NCI-H774 (cell line): ENCODE measurements at regions not wholly inside any gene's neighbourhood (a gene's known extent, or its start where the extent isn't known, plus 50 kb on each side); places are given as distances from the start of the nearest gene placed in this dataset.

ENCODE experiments used
- DNase-seq: peaks from one replicate; lab custom pipeline; 2025; lab: John Stamatoyannopoulos, UW

DNA sequence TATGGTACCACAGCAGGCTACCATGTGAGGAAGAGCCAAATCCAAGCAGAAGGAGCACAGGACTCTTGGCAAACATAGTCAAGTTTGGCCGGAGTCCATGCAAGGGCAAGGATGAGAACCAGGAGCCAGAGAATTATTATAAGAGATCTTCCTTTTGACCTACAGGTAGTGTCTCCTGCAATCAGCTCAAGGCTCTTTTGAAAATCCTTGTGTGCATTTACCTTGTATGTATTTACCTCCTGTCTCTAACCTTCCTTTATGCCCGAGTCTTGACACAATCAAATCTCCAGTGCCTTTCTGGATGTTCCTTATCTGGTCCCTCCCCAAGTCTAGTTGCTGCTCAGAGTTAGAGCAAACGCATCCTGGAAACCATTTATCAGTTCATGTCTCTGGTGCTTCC lies 855.0 kb upstream of the CELF4 start:
- no peak for DNase-seq

DNA sequence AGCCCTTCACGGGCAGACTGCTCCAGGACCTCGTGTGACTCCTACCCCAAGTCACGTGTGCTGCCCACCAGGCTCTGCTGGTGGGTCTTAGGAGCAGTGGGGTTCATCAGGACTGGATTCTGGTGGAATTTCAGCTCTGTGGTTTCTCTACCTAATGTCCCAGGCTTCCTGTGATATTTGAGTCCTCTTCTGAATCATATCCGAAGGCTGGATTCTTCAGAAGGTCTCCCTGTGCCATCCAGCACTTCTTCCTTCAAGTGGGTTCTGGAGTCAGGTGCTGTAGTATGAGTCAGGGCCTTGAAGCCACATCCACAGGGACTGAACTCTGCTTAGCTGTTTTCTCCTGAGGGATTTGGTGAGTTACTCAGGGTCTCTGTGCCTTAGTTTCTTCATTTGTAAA lies 850.2 kb upstream of the CELF4 start:
- DNase-seq, result no peak

DNA sequence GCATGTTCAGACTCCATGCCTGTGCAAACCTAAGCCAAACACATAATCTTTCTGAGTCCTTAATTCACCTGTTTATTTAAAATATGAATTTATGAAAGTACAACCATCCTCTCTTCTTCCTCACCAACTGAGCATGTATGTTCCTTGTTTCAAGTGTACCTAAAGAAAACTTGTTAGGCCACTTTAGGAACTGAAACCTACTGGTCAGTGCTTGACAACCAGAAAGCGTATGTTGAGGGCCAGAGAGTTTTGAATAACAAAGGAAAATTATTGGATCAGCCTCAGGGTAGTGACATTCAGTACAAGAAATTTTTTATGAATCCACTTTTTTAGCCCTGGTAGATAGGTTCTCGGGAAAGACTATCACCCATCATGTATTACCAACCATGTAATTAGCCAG lies 847.6 kb upstream of the CELF4 start:
- no peak for DNase-seq

DNA sequence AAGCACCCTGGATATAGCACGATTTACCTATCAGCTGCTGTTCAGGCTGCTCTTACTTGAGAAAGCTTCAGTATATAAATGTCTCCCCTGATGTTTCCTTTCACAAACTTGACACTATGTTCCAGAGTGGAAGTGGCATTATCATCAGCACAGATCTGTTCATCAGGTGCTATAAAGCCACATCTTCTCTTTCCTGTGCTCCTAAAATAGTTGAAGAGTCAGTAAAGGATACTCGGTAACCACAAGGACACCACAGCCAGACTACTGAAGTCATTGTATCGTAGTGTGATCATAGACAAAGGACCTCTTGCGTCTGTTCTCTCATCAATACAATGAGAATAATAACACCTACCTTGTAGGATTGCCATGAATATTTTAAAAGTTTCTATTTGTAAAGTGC lies 841.0 kb upstream of the CELF4 start:
- DNase-seq, result no peak

DNA sequence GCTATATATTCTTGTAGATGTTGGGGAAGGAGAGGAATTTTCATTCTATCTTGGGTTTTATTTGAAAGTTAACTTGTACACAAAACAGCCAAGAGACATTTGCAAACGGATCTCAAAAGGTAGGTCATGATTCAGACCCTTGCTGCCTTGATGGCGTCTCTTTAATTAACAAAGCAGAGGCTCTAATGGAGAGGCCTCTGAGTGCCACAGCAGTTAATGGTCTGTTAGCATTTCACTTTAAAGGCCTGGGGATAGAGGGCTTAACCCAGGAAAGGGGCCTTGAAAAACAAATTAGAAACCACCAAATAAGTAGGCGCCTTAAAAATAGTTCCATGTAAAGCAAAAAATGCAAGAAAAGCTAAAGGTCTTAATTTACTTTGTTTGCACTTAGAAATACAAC lies 836.9 kb upstream of the CELF4 start:
- DNase-seq, result no peak

DNA sequence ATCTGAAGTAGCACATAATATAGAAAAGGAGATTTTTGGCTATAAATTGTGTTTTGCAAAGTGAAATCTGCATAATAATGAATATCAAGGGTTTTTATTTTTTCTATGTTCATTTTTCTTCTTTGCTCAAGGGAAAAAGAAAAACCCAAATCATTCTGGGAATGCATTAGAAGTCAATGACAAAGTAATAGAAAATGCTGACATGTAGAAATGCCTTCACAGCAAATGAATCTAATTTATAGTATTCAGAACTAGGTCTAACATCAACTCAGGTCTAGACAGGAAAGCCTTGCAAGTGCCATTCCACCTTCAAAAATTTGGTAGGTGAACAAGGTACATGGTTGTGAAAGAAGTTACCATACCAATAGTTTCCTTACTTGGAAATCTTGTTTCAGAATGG lies 831.5 kb upstream of the CELF4 start:
- DNase-seq, result no peak

DNA sequence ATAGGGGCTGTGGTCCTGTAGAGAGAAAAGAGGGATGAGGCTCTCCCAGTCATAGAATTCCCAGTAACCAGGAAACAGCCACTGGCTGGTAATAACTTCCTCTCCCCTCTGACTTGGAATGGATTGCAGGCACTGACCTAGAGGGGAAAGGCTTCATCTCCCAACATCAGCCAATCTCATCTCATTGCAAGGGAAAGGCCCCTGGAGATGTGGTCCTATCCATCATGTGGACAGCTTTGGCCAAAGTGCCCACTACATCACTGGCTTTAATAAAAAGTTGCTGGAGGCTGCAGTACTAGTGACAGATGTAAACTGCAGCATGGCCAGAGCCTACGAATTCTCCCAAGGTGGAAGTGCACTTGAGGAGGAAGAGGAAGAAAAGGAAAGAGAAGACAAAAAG lies 820.5 kb upstream of the CELF4 start:
- no peak for DNase-seq

DNA sequence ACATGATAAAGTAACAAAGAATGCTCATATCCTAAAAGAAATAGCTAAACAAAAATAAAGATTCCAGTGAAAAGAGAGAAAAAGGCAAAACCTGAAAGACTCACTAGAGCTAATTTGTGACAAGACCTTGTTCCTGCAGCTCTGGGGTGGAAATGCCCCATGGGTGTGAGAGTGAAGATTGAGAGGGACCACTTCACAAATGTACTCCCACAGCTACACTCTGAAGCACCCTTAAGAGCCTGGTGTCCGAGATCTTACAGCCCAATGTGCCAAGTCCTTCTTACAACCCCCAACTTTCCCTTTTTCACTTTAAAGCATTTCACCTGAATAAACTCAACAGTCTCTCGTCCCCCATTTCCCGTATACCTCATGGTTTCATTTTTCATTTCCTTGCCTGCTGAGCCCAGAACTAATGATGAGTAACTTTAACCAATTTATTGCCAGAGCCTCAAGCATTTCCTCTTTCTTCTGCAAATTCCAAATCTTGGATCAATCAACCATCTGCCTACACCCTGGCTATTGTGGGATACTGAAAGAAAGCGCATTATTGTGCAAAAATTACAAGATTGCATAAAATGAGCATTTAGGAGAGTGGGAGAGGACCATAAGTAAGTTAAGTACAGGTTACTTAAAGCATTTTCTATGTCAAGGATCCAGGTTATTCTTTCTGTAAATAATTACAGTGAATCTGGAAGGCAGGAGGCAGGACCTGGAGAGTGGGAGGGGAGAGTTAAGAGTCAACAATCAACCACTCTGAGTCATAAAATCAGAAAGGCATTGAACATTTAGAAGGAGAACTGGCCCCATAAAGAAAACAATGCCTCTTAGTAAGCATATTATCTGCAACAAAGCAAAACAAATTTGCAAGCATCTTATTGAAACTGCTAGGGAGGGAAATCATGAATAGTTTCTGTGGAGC lies 804.4 kb upstream of the CELF4 start:
- DNase-seq, result no peak

DNA sequence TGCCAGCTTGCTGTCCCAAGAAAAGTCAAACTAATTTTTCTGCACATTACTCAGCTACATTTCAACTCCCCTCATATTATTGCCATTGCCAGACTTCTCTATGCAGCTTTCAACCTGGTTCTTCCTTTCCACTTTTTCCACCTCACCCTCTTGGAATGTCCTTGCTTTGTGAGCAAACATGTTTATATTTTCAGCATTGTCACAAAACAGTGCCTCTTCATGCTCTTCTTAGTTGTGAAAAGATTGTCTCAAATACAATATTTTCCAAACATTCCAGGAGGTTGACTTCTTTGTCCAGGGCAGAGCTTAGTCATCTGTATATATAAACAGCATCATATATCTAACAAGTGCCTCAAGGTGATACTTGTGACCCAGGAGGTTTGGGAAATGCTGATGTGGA lies 803.3 kb upstream of the CELF4 start:
- DNase-seq, result no peak

DNA sequence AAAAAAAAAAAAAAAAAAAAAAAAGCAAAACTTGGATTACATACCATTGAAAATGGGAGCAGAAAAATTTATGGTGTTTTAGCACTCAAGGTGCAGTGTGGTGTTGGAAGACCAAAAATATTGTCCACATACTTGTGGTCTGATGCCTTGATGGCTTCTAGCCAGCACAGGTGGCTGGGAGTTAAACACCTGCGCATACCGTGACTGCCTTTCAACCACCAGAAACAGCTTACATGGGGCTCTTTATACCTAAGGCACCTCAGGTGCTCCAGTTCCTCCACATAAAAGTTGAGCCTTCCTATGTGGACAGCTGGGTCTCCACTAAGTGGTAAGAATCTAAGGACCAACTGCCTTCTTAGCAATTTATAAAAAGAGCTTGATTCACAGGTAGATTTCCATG lies 802.6 kb upstream of the CELF4 start:
- no peak for DNase-seq

DNA sequence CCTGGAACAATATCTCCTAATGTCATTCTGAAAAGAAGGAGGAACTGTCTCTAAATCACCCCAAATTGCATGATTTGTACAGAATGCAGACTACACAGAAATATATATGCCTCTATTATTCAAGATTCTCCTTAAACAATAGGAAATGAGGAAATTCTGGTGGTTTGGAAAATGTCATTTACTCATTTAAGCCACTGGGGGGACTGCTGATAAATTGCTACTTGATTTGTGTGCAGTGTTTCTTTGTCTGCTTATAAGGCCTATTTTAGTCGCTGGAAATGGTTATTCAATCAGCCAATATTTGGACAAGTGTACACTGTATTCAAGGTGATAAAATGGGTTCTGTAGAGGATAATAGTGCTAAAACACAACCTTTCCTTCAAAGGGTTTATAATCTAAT lies 801.9 kb upstream of the CELF4 start:
- no peak for DNase-seq

DNA sequence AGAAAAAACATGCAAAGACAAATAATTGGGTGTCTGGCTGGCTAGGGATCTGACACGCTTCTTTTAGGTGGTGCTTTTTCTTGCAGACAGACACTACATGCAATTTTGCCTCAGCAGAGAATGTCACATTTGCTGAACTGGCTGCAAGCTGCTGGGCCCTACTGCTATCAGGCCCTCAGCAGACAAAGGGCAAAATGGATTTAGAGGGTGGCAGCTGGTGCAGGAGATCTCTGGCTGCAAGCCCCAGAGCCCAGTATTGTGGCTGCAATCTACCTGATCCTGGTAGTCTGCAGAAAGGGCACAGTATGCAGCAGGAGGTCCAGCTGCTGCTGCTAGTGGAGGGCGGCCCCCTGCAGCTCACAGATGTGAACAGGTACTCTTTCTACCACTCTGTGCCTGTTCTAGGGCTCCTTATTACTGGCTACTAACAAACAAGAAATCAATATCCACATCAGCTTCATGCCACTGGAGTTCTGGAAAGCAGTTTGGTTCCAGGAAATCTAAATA lies 796.7 kb upstream of the CELF4 start:
- no peak for DNase-seq

DNA sequence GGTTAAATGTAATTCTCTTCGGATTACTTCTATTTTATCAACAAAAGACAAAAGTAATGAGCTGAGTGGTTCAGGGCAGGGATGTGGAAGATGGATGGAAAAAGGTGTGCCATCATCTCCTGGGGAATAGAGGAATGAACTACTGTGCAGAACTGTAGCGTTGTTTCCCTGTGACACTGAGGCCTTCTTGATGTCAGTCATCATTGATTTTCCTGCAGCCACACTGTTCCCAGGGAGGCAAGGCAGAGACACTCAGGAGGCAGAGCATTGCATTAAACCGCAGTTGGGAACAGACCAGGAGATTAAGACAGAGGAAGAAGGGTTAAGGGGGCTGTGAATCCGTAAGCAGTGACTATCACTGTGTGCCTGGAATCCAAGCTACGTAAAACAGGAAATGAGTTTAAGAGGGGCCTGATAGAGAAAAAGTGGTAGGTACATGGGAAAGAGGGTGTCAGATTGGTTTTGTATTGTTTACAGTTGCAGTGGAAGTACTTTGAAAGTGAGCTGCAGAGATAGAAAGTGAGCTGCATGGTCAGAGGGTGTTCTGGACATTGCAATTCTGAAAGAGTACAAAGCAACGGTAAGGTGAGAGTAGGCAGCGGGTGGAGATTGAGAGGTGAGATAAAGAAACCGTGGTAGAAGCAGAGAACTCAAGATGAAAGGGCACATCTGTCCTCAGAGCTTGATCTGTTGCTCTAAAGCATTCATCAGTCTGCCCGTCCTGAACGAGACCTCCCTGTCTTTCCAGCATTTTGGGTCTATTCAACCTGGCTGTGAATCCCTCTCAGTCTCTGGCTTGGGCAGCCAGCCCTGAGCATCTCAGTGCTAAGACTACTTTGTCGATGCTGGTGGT lies 793.4 kb upstream of the CELF4 start:
- DNase-seq, result no peak

DNA sequence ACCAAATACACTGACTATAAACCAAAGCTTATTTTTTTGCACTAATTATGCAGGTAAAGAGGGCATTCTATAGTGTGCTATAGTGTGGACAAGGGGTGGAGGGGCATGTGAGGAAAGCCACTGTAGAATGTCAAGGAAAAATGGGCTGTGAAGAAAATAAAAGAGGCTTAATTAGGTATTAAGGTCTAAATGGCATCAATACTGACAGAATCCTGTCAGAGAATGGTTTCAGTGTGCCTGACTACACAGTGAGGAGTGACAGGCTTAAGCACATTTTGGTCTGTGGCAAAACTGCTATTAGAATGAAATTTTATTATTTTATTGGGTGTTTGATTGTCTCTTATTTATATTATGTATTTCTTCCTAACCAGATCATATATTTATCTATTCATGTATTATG lies 787.6 kb upstream of the CELF4 start:
- DNase-seq, result no peak

DNA sequence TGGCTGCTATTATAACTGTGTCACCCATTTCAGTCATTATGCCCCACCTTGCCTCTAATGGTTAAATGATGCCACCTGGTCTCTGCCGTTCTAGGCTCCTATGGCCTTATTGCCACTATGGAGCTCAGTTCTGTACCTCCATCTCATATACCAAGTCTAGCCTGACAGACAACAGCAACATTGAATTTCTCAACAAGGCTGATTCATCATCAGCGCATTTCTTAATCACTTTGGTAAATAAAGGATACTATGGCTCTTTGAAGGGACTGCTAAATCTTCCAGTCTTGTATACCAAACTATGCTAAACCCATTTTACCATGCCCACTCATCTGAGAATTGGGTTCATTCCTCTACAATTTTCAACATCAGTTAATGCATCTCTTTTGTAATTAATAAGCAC lies 784.5 kb upstream of the CELF4 start:
- DNase-seq, result no peak

DNA sequence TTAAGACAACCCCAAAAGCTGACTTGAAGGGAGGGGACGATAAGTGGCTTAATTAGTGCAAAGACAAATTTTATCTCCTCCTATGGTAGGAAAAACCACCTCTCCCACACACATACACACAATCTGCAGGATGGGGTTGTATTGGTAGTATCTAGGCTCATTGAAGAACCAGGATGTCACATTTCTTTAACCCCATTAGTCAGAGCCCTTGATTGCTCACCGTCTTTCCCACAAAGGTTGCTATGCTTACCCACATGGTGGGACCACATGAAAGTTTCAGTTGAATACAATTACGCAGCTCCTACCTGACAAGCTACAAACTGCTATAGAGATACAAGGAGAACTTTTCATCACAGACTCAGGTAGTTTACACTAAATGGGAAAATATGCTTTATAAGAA lies 765.0 kb upstream of the CELF4 start:
- no peak for DNase-seq

DNA sequence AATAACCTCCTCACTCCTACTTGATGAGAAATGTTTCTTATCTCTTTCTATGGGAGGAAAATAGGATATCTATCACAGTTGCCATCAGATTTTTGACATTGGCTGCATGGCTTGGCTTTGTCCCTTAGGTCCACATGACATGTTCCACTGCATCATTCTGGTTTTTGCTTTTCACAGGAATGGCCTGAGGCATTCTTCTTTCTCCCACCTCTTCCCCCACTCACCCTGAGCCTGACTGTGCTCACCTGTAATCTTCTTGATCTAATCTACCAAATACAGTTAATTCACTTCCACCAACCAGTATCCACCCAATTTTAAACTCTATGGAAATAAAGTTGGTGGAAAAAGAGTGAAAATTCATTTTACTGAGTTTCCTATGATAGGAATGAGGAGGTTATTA lies 763.5 kb upstream of the CELF4 start:
- DNase-seq, result no peak

DNA sequence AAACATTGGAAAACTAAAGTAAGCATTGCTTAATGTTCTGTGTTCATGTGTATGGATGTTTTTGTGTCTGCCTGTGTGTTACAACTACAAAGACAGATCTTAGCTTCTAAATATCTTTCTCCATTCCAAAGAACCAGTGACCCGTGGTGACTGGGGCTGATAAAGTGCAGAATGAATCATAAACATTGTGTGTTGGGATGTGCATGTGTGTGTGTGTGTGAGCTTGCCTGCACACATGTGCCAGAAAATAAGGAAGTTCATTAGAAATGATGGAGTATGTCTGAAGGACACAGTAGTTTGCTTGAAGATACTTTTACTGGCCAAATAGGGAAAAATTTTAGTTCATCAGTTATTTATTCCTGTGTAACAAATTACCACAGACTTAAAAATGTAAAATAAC lies 756.6 kb upstream of the CELF4 start:
- no peak for DNase-seq

DNA sequence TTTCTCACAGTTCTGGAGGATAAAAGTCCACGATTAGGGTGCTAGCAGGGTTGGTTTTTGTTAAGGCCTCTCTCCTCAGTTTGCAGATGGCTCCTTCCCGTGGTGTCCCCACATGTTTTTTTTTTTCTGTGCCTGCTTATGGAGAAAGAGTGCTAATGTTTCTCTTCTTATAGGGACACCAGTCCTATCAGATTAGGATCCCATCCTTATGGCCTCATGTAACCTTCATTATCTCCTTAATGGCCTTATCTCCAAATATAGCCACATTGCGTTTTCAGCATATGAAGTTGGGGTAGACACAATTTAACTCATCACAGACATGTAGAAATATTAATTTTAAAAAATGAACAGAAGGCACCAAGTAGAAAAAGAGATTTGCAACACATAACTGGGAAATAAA lies 755.7 kb upstream of the CELF4 start:
- DNase-seq, result no peak

DNA sequence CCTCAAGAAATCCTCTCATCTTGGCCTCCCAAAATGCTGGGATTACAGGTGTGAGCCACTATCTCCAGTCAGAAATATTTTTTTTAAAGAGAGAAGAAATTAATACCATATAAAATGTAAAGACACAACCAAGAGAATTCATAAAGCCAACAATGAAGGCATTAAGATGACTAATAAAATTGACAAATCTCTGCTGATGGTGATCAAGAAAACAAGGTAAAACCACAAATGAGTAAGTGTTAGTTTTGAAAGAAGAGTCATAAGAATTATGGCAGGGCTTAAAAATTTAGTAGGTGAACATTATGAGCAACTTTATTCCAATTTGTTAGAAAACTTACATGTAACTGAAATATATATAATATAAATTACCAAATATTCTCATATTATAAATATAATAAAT lies 752.8 kb upstream of the CELF4 start:
- no peak for DNase-seq

DNA sequence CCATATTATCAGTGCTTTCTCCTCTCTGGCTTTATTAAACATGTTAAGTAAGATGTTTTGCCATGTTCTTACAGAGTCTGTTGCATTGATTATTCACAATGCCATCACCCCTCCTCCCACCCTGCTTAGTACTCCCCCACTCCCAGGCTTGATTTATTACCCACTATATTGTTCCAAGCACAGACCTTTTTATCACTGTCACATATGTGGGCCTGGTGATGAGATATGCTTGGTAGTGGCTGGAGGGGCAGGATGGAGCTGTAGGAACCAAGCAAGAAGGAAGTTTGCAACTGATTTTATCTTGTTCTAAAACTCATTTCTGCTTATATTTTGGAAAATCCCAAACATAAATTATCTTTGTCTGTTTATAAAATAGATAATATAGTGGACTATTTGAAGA lies 748.2 kb upstream of the CELF4 start:
- DNase-seq, result no peak

DNA sequence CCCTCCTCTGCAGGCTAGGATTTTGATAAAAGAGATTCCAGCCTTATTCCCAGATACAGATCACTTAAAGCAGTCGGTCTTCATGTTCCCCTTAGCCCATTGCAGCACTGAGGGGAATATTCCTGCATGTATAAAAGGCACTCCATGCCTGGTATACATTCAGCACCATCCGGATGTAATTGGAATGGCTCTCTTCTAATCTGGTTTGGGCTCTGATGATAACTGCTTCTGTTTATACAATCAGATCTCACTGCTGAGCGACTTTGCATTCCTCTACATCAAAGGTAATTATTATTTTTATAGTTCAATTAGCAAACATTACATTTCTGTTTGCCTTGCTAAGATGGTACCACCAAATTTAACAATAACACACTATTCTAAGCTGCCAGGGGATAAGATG lies 746.9 kb upstream of the CELF4 start:
- DNase-seq, result no peak

DNA sequence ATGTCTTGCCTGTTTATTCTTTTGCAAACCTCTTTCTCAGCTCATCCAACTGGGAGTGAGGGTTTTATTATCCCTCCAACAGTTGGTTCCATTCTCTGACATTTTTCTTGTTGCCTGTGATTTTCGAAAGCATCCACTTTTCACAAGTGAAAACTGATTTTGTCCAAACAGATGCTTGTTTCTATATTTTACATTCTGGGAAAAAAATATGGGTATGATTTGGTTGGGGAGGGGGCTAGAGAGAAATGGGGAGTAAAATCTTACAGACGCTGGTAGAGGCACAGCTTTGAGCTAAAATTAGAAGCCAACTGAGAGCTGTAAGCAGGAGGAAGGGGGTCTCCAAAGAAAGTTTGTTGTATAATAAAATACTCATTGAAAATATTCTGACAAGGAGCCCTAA lies 745.3 kb upstream of the CELF4 start:
- no peak for DNase-seq
